HEK293T (cell line): ENCODE measurements at regions not wholly inside any gene's neighbourhood (a gene's known extent, or its start where the extent isn't known, plus 50 kb on each side); places are given as distances from the start of the nearest gene placed in this dataset.

Experiments used
- BHLHE40 ChIP-seq: fragments of 450-650 bp; IDR thresholded peaks from 2 replicates; pipeline ENCODE4 v1.6.1; 2016; ENCODE audit warnings: mild to moderate bottlenecking, moderate library complexity, borderline replicate concordance
- ELF4 ChIP-seq: fragments of 450-650 bp; IDR thresholded peaks from 2 replicates; pipeline ENCODE4 v1.6.1; 2017; ENCODE audit warnings: antibody characterized with exemption
- FOXA1 ChIP-seq: fragments of 450-650 bp; IDR thresholded peaks from 2 replicates; pipeline ENCODE4 v1.6.1; 2016; ENCODE audit warnings: mild to moderate bottlenecking
- FOXK2 ChIP-seq: fragments of 450-650 bp; IDR thresholded peaks from 2 replicates; pipeline ENCODE4 v1.6.1; 2016; ENCODE audit warnings: mild to moderate bottlenecking
- FOXM1 ChIP-seq: fragments of 450-650 bp; IDR thresholded peaks from 2 replicates; pipeline ENCODE4 v1.6.1; 2017; ENCODE audit warnings: mild to moderate bottlenecking, borderline replicate concordance
- HDGF ChIP-seq: fragments of 450-650 bp; IDR thresholded peaks from 2 replicates; pipeline ENCODE4 v1.6.1; 2017; ENCODE audit warnings: antibody characterized with exemption, borderline replicate concordance
- L3MBTL2 ChIP-seq: fragments of 450-650 bp; conservative IDR thresholded peaks from 2 replicates; pipeline ENCODE4 v1.6.1; 2016; ENCODE audit warnings: mild to moderate bottlenecking
- LEF1 ChIP-seq: fragments of 450-650 bp; IDR thresholded peaks from 2 replicates; pipeline ENCODE4 v1.6.1; 2017; ENCODE audit warnings: mild to moderate bottlenecking, borderline replicate concordance
- PKNOX1 ChIP-seq: fragments of 450-650 bp; IDR thresholded peaks from 2 replicates; pipeline ENCODE4 v1.6.1; 2016
- SP1 ChIP-seq: fragments of 450-650 bp; IDR thresholded peaks from 2 replicates; pipeline ENCODE4 v1.6.1; 2017
- SUZ12 ChIP-seq: fragments of 450-650 bp; IDR thresholded peaks from 2 replicates; pipeline ENCODE4 v1.6.1; 2016; ENCODE audit warnings: mild to moderate bottlenecking
- TARDBP ChIP-seq: fragments of 450-650 bp; IDR thresholded peaks from 2 replicates; pipeline ENCODE4 v1.6.1; 2016
- ZNF384 ChIP-seq: fragments of 450-650 bp; IDR thresholded peaks from 2 replicates; pipeline ENCODE4 v1.6.1; 2016

GRCh38 chr10:14413523-14413922 is 82.8 kb upstream of the FRMD4A start:
- TF ChIP-seq SP1 (no peak), SUZ12 (no peak), FOXA1 (no peak), ELF4 (no peak), PKNOX1 (0 out of 2 replicates have a peak, but pooled peaks have one; percentile 17), LEF1 (no peak), TARDBP (no peak), ZNF384 (no peak), BHLHE40 (no peak), HDGF (no peak), FOXM1 (no peak), FOXK2 (no peak), L3MBTL2 (no peak)
